ENCODE measurements at regions not wholly inside any gene's neighbourhood (a gene's known extent, or its start where the extent isn't known, plus 50 kb on each side); places are given as distances from the start of the nearest gene placed in this dataset.

DNA sequence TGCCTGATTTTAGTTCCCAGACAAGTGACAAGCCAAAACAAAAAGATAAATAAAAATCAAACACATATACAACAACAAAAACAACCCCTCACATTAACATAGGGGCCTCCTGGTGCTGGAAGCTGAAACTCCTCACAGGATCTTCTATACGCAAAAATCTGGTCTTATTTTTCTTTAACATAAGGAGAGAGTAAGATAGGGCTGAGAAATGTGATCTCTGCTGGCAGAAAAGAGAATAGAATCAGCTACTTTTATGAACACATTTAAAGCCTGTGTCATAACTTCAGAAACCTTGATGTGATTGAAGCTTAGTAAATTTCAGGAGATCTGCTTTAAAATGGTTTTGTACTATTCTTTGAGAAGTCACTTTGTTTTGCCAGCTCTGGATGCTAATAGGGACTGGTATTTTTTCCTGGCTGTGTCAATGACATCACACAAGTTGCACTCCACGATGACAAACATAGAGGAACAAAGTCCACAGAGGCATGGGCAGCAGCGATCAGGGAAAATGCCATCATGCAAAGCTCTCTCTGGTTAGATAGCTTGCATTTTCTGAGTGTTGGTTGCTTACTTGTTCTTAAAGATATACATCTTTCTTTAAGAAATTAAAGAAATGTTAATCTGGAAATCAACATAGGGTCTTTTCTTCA is 176.6 kb upstream of the SP4 start:
- no CpG with 5 or more reads among the region's 3 CpGs for WGBS (ENCODE audit: insufficient coverage)
- intact Hi-C loops (cut with micrococcal nuclease): loop anchor here in 1 of 2 donors (5.0 kb wide), 1 partner anchor 256 kb away; no protein-coding TSS in a partner anchor

More for the DNA sequence above, 176.6 kb upstream of the SP4 start:
- Histone ChIP-seq H3K4me1 (ENCODE audit: control insufficient read depth in 1 of 2, insufficient read depth in 2 of 2, low read length in 2 of 2) (no peaks in the 10 kb centered on the region), H3K27ac (ENCODE audit: low read depth in 1 of 2, low read length in 2 of 2) (no peak overlapping the region), H3K9ac (ENCODE audit: insufficient read depth, low read length, poor library complexity, severe bottlenecking) (no peak overlapping the region), H3K79me2 (ENCODE audit: insufficient read depth, low read length) (no peaks in the 10 kb centered on the region), H3K27me3 (ENCODE audit: control insufficient read depth in 2 of 2, insufficient read depth in 2 of 2, low read length in 2 of 2) (peaks cover 54 to 56% of the 10 kb centered on the region in 2 donors), H2AFZ (ENCODE audit: insufficient read depth, low read depth, low read length, poor library complexity, severe bottlenecking) (no peak overlapping the region), H3K36me3 (replicated peaks in 1 of 2; ENCODE audit: control insufficient read depth in 1 of 2, insufficient read depth in 2 of 2, low read length in 2 of 2) (no peaks in the 10 kb centered on the region), H4K20me1 (ENCODE audit: insufficient read depth, low read length) (no peaks in the 10 kb centered on the region), H3K9me3 (replicated peaks in 1 of 2; ENCODE audit: control insufficient read depth in 1 of 2, insufficient read depth in 1 of 2, low read length in 2 of 2) (no peaks in the 10 kb centered on the region), H3K4me2 (replicated peaks; ENCODE audit: extremely low read depth, low read length, poor library complexity, severe bottlenecking) (no peak overlapping the region), H3K4me3 (replicated peaks in 1 of 3; ENCODE audit: low read depth in 2 of 3, low read length in 3 of 3) (no peak overlapping the region)
- peaks cover 33 to 53% (median 40%) of the 10 kb centered on the region in 3 donors for H3K27me3 Mint-ChIP-seq (ENCODE audit: low read depth in 3 of 3)
- DNase-seq: no peak
- no peaks in the 10 kb centered on the region for H3K9me3 Mint-ChIP-seq
- H3K27ac Mint-ChIP-seq: no peak overlapping the region
- no peaks in the 10 kb centered on the region for H3K36me3 Mint-ChIP-seq
- no peak for TF ChIP-seq CTCF (IDR thresholded peaks at IDR 0.05)
- H3K4me3 Mint-ChIP-seq: peak overlapping the region in 1 of 2 donors; percentile 54
- H3K4me1 Mint-ChIP-seq: no peaks in the 10 kb centered on the region

All from CD14-positive monocyte (primary cell).